HUDEP-2 (cell line): ENCODE measurements at regions not wholly inside any gene's neighbourhood (a gene's known extent, or its start where the extent isn't known, plus 50 kb on each side); places are given as distances from the start of the nearest gene placed in this dataset.
"Not testable (repeated sequence)": the region's sequence is repeated elsewhere in the genome, so short reads cannot be mapped to it uniquely, and the experiment has no call there.

Source experiments
- DNase-seq, 76 experiments: peaks; one replicate each; lab custom pipeline; 2025; ENCODE audit not compliant: unreplicated experiment in 76 of 76; lab: John Stamatoyannopoulos, UW

DNA sequence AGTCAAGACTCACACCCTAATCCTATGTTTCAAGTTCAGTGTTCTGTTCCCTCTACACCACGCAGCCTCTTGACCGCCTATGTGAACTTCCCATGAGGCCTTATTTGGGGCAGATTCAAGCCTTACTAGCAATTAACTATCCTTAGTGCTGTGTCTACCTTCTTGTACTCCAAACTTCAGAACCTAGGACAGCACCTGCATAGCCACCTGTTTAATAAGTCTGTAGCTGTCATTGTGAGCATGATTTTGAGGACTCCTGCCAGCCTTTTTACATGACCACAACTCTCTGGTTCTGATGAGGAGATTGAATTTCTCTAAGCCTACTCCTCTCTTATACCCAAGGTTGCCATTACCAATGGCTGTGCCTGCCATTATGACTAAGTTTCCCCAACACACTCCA lies 50.8 kb upstream of the PCSK1 start:
- peak in 12 of 76 experiments; percentile 0 to 32 (median 4) for DNase-seq

DNA sequence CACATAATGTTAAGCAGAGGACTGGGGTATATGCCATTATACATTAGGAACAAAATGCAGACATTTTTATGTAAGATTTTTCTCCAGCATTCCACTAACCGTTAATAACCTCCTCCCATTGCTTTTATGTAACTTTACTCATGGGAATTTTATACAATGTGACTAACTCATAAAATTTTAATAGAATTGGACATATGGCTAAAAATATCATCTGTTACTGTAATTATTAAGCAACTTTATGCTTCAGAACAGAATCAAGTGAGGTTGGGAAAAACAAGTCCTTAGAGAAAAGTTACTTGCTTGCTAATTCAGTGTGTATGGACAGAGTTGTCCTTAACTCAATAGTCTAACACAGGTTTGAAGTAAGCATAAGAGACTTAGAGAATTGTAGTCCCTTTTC lies 54.8 kb upstream of the PCSK1 start:
- no peak for DNase-seq

DNA sequence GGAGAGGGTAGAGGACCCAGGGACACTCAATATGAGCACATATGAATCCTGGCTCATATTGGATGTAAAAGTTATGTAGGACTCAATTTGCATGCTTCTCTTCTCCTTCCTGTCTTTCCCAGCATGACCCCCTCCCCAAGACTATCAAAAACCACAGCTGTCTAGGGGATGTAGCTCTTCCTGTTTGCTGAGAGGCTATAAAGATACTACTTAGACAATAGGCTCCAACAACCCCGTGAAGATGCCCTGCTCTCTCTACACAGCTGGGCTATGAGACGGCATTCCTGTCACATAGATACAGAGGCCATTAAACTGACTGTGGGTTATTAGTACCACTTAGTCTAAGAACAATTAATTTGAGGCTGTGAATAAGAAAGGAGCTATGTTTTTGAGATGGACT lies 56.5 kb upstream of the PCSK1 start:
- no peak for DNase-seq

DNA sequence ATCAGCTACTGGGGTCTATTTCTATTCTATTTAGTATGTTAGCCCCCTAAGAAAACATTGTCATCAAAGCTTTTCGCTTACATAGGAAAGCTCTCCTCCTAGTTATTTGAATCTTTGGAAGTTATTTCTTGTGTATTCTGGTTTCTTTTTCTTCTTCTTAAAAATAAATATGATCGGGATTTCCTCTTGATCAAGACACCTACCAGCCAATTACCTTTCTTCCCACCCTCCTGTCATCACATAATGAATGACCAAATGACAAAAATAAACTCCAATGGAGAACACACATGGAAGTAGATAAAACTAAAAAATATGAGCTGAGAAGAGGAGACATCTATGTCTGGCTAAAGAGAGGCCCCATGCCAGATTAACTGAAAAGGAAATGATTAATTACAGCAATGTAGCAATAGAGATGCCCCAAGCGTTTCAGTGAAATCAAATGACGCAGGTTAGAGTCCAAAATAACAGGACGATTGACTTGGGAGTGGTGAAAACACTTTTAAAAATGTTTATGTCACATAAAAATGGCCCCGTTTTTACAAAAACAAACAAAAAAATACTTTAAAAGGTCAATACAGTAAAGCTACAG lies 59.5 kb upstream of the PCSK1 start:
- DNase-seq: no peak

DNA sequence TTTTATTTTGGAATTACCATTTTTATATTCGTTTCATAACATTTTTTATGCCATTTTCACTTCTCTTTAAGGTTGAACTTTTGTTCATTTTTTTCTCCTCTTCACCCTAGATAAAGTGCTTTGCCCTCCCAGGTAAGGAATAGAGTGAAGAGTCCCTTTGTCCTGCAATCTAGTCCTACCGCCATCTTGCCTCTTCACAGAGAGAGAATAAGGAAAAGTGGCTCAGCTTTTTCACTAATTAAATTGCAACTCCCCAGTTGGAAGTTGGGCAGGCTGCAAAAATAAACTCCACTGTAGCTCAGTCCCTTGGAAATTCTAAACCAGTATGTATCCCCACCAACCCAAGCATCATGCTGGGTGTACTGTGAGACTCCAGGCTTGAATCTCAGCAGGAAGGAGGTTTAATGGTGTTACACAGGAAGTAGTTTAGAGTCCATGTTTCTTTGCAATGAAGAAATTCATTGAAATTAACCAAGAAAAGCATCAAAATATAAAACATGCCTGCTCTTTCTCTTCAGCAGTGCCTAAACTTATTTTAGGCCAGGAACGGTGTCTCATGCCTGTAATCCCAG lies 60.3 kb upstream of the PCSK1 start:
- no peak for DNase-seq

DNA sequence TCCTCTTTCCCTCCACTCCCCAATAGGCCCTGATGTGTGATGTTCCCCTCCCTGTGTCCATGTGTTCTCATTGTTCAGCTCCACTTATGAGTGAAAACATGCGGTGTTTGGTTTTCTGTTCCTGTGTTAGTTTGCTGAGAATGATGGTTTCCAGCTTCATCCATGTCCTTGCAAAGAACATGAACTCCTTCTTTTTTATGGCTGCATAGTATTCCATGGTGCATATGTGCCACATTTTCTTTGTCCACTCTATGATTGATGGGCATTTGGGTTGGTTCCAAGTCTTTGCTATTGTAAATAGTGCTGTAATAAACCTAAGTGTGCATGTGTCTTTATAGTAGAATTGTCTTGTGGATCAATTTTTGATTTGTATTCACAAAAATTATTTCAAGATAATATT lies 62.4 kb upstream of the PCSK1 start:
- DNase-seq: not testable (repeated sequence)

DNA sequence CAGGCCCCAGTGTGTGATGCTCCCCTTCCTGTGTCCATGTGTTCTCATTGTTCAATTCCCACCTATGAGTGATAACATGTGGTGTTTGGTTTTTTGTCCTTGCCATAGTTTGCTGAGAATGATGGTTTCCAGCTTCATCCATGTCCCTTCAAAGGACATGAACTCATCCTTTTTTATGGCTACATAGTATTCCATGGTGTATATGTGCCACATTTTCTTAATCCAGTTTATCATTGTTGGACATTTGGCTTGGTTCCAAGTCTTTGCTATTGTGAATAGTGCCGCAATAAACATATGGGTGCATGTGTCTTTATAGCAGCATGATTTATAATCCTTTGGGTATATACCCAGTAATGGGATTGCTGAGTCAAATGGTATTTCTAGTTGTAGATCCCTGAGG lies 64.0 kb upstream of the PCSK1 start:
- DNase-seq: not testable (repeated sequence)

DNA sequence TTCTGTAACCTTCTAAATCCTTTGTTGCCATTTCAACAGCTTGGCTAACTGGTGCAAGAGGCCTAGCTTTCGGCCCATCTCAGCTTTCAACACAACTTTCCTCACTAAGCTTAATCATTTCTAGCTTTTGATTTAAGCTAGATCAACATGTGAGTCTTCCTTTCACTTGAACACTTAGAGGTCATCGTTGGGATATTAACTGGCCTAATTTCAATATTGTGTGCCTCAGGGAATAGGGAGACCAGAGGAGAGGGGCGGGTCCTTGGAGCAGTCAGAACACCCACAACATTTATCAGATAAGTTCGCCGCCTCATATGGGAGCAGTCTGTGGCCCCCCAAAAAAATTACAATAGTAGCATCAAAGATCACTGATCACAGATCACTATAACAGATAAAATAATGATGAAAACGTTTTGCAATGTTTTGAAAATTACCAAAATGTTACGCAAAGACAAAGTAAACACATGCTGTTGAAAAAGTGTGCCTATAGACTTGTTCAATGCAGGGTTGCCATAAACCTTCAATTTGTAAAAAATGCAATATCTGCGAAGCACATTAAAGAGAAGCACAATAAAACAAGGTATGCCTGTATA lies 66.8 kb upstream of the PCSK1 start:
- no peak for DNase-seq

DNA sequence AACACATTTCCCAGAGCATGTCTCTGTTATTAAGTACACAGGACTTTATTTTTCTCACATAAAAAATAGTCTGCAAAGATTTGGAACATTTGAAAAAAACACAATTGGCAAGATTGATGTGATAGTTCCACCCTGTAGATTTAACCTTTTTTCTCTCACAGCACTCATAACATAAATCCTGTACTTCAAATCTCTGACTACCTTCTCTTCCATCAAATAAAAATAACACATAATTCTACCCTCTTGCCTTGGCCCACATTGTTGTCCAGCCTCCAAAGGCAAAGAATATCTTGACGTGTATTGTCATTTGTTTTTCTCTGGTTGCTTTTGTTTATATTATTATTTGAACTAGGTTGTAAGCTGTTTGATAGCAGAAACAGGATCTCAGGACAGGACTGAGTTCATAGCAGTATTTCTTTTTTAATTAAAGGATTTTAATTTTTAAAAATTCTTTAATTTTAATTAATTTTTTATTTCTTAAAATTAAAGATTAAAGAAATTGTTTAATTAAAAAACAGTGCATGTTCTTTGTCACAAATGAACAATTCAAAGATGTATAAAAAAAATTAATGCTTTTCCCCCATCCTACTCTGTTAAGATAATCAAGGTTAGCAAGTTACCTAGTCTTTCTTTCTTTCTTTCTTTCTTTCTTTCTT lies 69.1 kb upstream of the PCSK1 start:
- no peak for DNase-seq

DNA sequence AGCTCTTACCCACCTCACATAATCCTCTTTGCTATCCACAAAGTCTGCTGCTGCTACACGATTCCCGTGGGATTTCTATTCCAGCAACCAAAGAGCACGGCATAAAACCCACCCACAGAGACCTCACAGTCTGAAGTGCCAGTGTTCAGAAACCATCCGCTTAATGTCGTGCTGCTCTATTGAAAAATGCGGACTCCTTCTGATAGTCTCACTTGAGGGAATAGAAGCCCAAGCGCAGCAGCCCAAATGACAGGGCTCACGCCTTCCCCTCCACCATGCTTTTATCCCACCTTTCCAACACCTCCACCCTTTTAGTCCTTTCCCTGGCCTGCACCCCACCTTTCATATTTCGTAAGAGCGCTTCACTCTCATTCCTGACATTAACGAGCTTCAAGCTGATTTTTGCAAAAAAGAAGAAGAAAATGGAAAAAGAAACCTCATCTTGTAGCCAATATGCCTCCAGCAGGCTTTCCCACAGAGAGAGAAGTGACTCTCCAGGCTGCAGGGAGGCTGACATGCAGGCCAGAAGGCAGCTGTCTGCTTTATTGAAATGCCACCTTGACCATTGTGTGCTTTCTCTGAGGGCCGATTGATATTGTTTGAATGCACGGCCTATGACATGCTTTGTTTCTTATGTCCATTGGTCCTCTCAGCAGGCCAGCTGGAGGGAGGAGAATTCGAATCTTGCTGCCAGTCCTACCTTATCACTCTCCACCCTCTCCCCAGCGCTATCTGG lies 70.6 kb upstream of the PCSK1 start:
- no peak for DNase-seq

DNA sequence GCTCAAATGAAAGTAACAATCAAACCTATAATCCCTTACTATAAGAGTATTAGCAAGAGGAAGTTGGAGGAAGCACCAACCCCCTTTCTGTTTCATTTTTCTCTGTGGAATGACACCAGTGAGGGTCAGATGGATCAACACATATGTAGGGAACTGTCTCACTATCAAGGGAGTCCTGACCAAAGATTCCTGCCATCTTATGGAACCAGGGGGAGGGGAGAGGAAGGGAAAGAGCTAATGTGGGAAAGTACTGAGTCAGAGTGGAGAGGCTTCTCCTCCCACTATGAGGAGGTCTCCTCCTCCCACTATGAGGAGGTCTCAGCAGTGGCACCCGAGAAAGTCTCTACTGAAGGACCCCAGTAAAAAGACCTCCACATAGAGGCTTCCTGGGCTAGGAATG lies 73.3 kb upstream of the PCSK1 start:
- no peak for DNase-seq

DNA sequence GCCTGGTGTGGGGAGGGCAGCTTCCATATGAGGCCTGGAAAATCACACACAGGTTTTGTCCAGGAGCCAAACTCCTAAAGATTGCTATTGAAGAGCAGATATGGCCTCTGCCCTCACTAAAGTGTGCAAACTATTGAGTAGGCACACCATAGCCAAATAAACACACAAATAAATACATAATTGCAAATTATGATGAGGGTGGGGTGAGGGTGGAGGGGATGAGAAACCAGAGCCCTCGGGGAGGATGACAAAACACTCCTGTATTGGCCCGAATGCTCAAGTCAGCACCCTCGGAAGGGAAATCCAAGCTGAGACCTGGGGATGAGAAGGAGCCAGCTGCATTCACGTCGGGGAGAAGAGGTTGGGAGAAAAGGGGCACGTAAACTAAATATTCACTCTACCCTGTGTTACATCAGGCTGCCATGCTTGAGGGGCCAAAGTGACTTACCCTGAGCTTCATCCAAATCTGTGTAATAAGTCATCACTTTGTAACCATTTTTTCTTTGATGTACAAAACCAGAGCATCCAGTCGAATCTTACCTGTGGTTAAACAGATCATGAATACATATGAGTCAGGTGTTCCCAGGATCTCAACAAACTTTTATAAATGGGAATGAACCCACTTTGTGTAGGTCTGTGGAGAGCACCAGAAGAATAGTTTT lies 73.9 kb upstream of the PCSK1 start:
- DNase-seq: no peak

DNA sequence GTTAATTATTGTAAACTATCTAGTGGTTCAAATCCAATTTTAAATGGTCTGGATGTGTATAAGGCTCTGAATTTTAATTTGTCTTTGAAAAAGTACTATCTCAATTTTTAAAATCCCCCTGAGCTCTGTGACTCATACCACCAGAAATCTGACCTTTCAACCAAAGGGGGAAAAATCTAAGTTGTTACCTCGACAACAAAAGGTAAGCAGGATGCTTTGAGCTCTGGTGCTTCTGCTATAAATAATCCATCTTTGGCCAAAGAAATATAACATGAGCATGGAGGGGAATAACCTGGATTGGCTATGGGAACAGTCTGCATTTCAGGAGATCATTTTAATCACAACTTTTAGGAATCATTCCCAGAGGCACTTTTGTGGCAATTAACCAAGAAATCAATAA lies 76.3 kb upstream of the PCSK1 start:
- no peak for DNase-seq

DNA sequence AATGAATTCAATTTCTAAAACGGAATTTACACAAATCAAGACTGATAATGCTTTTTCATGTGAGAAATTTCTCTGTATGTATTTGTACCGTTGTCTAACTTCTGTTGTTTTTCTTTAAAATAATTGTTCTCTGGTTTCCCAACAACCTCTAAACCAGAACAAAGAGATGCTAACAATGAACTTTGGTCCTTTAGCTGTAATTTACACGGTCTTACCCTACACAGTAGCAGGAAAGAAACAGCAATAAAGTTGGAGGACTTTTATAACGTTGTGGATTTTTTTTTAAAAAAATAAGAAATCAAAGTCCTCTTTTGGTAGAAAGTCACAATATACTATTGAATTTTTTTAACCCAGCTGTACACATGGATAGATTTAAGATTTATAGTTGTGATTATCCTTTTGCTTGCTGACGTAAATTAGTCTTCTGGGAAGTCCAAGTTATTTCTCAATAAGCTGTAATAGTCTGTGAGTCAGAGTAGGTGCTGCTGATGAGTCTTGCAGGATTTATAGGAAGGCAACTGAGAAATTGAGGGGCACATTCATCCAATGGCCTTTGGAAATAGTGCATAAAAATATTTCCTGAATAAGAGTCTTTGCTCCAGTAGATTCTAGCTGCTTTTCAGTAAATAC lies 76.8 kb upstream of the PCSK1 start:
- no peak for DNase-seq

DNA sequence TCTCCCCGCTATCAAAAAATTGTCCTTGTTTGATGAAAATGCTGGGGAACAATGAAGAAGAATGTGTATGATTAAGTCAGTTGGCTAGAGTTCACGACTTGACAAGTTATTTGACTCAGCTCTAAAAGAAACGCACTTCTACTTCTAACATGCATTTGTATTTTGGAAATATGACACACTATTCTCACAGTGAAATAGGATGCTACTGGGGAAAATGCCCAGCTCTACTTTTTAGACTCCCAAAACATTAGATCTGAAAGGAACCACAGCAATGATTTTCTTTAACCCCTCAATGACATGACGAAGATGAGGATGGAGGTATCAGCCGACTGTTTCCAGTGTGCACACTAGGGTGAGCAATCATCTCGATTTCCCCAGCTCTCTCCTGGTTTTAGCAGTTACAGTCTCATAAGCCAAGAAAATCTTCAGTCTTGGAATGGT lies 83.6 kb upstream of the PCSK1 start:
- no peak for DNase-seq

DNA sequence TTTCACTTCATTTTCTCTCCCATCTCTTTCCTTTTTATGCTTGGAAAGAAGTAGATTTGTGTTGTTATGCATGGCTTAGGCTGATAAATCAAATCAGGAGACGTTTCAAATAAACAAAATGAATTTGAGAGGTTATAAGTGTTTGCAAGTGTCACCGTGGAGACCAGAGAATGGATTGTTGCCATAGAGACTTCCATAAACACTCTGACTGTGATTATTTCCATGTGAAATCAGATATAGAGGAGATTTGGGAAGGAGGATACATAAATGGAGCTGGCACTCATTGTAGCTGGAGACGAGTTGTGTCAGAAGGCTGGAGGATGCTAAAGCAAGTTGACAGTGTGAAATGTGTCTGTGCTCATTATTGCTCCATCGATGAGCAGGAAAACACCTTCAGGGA lies 84.2 kb upstream of the PCSK1 start:
- no peak for DNase-seq

DNA sequence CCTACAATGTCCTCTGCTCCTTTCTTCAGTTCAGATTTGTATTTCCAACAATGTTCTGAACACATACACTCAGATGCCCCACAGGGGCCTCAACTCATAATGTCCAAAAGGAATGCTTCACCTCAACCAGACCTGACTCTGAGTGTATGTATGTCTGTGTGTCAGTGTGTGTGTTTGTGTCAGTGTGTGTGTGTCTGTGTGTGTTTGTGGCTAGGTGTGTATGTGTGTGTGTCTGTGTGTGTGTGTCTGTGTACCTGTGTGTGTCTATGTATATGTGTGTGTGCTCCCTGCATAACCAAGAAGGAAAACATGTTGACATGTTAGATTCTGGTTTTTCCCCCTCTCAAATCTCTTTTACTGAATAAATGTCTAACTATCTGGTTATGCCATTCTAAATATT lies 87.3 kb upstream of the PCSK1 start:
- no peak for DNase-seq

DNA sequence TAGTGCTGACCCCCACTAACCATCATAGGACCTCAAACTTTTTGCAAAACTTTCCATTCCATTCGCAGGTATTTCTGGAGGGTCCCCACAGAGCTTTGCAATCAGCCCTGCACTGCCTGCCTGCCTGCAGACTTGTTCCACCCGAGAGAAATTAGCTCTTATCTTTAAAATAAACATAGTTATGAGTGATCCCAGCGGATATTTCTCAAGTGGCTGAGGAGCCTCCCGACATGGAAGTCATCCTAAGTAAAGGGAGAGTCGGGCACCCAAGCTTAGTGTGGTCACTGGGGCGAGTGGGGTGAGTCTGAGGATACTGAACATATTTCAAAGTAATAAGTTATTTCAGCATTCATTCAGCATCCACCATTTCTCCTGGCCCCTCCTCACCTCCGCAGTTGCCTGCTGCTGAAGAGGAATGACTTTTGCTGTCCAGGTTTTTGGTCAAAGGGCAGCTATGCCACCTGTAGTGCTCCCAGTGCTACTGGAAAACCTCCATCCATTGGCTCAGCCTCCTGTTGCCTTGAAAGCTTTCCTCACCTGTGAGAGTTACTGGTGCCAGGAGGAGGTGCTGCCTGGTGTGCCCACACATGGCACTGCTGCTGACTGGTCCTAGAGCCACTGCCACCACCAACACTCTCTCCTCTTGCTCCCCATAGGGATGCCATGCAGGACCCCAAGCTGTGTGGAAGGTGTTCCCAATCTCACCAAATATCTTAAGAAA lies 89.7 kb upstream of the PCSK1 start:
- no peak for DNase-seq

DNA sequence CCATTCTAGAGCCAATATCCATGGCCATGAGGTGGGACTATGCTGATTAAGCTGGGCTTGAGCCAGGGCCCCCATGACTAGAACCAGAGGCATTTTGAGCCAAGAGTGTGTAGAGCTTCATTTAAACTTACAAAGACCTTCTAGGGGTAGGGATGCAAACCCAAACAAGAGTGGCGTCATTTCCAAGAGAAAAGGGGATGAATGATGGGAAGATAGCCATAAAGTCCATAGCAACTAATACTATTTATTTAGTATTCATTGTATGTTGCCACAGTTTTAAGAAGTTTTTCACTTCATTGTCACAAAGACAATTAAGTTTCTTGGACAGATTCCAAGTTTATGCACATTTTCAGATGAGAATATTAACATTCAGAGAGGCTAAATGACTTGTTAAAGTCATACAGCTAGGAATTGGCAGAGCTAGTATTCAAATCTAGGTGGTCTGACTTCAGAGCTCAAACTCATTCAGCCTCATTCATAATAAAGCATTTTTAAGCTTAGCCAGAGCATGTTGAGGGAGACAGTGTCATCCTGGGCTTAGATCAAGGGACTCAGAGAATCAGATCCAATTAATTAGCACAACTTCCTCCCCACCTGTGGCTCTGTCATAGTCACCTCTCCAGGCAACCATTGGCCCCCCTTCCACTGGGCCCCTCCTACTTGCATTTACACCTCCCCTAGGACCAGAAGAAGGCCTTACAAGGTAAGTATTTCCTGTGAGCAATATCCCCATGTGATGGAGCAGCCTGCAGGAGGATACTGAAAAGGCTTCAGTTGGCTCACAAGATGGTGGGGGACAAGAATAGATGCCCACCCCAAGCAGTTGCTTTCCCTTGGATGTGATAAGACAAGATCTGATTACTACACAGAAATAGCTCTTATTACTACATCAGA lies 95.0 kb upstream of the PCSK1 start:
- DNase-seq: no peak
